Amniotic epithelial cell (primary cell): ENCODE measurements at regions not wholly inside any gene's neighbourhood (a gene's known extent, or its start where the extent isn't known, plus 50 kb on each side); places are given as distances from the start of the nearest gene placed in this dataset.

Experiments
- DNase-seq: peaks from one replicate; pipeline ENCODE4 v3.0.0-alpha.2; 2010; ENCODE audit warnings: low read depth

DNA sequence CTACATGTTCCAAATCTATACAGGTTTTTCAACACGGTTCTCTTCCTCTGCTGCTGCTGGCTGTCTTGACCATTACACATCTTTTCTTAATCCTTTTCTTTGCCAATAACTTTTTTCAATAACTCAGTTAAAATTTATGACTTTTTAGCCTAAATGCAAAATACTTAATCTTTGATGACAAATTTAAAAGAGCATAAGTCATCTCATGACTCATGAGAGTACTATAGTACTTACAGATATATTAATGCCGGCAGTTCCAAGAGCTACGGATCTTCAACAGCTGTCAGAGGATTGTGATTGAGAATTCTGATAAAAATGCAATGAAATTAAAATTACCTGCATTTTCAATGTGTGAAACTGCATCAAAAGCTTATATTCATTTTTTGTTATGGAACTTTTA is 105.5 kb downstream of the KPNA2 start:
- no peak for DNase-seq

DNA sequence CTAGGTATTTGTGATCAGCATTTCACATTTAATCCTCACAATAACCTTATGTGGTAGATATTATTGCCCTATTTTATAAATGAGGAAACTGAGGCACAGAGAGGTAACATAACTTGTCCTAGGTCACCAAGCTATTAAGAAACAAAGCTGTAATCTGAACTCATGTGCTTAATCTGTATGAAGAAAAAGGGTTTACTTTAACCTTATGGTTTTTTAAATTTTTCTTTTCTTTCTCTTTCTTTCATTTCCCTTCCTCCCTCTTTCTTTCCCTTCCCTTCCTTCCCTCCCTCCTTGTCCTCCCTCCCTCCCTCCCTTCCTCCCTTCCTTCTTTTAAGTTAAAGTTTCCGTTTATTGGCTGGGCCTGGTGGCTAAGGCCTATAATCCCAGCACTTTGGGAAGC is 105.2 kb upstream of the AMZ2 start:
- no peak for DNase-seq

DNA sequence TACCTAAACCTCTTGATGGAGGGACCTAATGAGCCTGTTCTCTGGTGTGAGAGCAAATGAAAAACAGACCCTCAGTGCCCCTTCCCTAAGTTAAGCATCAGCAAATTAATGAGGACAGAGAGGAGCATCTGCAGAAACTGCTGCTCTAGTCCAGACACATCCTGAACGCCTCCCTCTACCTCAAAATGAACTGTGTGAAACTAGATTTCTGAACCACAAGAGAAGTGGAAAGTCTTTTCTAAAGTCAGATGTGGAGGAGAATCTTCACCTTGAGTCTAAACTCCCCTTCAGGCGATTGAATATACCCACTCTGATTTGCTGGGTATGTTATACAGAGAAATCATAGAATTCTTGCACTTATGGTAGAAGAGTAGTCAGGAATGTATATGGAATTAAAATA is 104.4 kb upstream of the AMZ2 start:
- no peak for DNase-seq

DNA sequence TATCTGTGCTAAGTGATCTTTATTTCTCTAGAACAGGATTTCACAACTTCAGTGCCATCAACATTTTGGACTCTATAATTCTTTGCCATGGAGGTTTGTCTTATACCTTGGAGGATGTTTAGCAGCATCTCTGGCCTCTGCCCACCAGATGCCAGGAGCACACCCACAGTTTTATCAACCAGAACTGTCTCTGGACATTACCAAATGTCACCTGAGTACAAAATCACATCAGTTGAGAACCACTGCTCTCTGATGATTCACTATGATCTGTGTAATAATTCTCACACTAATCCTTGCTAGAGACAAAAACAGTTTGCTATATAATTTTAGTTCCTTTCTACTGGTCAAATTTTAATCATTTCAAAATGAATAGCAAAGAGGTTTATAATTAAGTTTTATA is 102.8 kb upstream of the AMZ2 start:
- peak; percentile 12 for DNase-seq

DNA sequence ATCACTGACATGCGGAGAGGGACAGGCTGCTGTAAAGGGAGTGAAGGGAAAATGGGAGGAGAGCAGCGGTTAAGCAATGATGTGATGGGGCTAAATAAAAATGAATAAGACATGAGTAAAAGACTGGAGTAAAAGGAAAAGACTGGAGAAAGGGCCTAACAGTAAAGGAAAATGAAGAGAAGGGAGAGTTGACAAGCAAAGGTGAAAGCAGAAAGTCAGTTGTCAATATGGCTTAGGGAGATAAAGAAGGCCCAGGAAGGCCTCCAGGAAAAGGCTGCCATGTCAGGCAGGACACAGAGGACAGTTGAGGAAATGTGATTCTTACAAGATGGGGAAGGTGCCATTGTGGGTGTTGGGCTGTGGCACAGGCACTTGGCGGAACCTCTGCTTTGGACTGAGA is 98.9 kb upstream of the AMZ2 start:
- no peak for DNase-seq

DNA sequence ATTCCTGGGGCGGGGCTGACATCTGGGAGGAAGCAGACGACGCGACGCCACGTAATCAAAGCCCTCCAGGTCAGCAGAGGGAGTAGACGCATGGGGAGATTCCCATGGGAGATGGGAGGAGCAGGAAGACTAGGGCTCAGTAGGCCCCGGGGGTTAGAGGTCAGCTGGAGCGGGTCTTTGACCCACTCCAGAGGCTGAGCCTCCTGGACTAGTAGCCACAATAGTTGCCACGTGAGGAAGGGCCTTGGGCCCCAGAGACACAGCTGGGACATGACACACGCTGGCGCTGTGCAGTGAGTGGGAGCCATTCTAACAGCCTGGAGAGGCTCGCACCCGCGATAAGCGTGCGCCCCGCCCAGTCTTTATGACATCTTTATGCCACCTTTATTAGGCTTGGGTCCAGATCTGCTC is 95.7 kb upstream of the AMZ2 start:
- DNase-seq = no peak

DNA sequence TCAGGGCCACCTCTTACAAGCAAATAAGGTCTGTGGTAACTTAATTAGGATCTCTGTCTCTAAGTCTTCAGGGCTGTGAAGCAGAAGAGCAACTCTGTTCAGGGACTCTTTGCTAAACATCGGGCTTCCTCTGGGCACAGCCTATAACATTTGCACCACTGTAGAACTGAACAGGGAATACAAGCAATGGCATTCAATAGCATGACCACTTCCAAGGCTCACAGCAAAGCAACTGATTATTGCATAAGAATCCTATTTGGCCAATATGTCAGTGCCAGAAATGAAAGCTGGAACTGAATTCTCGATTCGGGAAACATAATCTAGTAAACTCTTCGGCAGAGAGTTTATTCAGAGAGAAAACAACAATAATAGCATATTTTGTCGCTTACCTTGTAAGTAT is 92.2 kb upstream of the AMZ2 start:
- no peak for DNase-seq

DNA sequence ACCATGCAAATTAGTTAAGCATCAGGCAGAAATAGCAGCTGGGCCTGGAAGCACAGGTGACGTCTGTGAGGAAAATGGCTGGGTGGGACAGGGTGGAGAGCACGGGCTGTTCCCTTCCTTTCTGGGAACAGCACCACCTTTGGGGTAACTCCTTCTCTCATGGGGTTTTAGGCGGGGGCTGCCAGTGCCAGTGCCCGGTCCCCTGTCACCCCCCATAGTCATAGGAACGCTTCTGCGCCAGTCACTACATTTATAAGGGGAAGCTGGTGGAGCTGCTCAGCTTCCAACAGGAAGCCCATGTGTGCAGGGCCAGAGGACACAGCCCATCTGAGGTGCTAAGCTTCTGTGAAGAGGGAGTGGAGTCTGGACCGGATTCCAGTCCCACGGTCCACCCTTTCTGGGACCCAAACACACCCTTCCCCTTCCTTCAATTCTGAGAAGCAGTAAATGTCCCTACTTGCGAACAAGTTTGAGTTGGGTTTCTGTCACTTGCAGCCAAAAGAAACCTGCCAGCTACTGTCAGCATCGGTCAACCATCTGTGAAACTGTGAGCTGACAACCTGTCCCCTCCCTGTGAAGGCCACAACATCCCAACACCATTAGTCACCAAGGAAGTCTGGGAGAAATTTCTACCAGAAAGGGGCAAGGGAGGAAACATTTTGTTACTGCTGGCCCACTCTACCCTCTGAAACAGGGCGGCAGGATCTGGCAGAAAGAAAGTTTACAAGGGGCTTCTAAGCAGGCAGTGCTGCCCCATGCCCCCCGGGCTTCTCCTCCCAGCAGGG is 86.0 kb upstream of the AMZ2 start:
- DNase-seq = no peak

DNA sequence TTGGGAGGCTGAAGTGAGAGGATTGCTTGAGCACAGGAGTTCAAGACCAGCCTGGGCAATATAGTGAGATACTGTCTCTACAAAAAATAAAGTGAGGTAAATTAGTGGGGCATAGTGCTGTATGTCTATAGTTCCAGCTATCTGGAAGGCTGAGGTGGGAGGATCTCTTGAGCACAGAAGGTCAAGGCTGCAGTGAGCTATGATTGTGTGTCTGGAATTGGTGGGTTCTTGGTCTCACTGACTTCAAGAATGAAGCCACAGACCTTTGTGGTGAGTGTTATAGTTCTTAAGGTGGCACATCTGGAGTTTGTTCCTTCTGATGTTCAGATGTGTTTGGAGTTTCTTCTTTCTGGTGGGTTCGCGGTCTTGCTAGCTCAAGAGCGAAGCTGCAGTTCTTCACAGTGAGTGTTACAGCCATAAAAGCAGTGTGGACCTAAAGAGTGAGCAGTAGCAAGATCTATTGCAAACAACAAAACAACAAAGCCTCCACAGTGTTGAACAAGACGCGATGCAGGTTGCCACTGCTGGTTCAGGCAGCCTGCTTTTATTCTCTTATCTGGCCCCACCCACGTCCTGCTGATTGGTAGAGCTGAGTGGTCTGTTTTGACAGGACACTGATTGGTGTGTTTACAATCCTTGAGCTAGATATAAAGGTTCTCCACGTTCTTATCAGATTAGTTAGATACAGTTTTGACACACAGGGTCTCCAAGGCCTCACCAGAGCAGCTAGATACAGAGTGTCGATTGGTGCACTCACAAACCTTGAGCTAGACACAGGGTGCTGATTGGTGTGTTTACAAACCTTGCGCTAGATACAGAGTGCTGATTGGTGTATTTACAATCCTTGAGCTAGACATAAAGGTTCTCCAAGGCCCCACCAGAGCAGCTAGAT is 79.3 kb upstream of the AMZ2 start:
- peak; percentile 12 for DNase-seq

DNA sequence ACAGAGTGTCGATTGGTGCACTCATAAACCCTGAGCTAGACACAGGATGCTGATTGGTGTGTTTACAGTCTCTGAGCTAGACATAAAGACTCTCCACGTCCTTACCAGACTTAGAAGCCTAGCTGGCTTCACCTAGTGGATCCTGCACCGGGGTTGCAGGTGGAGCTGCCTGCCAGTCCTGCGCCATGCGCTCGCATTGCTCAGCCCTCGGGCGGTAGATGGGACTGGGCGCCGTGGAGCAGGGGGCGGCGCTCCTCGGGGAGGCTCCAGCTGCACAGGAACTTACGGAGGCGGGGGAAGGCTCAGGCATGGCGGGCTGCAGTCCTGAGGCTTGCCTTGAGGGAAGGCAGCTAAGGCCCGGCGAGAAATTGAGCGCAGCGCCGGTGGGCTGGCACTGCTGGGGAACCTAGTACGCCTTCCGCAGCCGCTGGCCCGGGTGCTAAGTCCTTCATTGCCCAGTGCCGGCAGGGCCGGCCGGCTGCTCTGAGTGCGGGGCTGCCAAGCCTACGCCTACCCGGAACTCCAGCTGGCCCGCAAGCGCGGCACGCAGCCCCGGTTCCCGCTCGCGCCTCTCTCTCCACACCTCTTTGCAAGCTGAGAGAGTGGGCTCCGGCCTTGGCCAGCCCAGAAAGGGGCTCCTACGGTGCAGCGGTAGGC is 78.5 kb upstream of the AMZ2 start:
- peak; percentile 1 for DNase-seq

DNA sequence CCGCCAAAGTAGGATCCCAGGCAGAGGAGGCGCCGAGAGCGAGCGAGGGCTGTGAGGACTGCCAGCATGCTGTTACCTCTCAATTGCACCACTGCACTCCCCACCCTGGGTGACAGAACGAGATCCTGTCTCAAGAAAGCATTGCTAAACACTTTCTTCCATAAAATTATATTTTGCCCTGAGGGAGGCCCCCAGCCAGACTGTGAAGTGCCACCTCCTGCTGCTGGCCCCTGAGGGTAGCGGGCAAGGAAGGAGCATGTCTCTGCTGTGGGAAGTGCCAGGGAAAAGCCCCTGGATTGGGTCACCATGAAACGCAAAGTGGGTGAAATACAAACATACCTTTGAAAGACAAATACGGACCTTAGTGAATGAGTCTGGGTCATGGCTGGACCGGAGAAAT is 78.0 kb upstream of the AMZ2 start:
- DNase-seq = no peak

DNA sequence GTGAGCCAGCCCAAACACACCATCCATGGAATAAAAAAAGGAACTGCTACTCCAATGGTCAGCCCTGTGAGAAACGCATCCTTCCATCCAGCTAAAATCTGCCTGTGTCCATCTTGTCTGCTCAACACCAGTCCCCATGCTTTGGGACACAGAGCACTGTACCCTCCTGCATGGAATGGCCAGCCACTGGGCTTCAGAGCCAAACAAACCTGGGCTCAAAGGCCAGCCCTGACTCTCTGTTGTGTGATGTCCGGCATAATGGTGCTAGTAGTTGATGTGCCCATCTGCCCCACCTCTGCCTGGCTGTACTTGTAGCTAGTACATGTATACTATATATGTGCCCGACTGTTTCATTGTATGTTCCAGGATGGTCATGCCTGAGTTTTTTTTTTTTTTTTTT is 77.6 kb upstream of the AMZ2 start:
- DNase-seq = no peak

DNA sequence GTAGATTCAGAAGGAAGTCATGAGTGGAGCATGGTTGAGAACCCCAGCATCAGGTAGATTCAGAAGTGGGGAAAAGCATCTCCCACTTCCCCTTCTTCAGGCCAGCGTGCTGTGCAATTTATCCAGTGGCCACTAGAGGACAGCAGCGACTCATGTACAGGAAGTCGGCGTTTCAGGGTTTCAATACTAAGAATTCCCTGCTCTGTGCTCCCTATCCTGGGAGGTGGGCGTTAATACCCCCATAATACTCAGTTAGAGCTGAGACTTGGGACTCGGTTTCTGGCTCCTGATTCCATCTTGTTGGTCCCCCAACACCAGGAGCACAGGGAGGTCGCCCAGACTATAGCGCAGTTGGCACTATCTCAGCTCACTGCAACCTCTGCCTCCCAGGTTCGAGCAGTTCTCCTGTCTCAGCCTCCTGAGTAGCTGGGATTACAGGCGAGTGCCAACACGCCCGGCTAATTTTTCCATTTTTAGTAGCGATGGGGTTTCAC is 75.3 kb upstream of the AMZ2 start:
- DNase-seq = peak; percentile 31

DNA sequence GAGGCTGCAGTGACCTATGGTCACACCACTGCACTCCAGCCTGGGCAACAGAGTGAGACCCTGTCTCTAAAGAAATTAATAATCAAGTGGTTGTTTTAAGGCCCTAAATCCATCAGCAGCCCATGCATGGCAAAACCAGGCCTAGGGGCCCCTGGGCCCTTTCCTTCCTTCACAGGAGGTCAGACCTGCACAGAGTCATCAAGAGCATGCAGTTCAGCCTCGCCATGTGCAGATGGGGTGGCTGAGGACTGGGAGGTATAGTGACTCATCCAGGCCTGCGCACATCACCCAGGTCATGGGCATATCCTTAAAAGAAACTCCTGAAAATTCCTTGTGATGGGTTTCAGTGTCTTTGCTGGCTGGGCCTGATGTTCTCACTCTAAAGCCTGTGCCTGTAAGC is 72.4 kb upstream of the AMZ2 start:
- no peak for DNase-seq

DNA sequence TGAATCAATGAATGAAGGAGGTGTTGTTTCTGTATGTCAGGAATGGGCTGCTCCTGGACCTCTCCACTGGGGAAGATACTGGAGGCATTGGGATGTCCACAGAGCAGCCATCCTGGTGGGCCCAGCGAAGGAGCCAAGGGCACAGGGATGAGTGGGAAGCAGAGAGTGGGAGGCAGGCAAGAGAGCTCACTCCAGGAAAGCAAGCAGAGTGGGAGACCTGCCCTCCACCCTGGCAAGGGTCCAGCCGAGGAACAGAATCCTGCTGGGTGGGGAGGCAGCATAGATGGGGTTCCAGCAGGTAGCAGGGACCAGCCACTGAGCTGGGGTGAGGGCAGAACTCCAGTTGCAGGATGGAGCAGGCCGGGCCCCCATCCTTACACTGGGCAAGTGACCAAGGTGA is 71.9 kb upstream of the AMZ2 start:
- no peak for DNase-seq

DNA sequence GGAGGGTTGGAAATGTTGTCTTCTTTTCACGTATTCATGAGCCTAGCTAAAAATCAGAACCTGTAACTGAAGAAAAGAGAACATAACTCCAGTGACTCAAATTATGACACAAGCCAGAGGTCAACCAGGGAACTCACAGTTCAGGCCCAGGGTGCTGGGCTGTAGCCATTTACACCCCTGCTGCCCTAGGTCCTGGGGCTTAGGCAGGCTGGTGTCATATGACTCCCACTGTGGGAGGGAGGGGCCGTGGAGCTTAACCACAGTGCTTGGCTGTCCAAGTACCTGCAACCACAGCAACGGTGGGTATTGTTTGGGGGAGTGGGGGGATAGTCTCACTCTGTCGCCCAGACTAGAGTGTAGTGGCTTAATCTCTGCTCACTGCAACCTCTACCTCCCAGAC is 71.1 kb upstream of the AMZ2 start:
- DNase-seq = no peak

DNA sequence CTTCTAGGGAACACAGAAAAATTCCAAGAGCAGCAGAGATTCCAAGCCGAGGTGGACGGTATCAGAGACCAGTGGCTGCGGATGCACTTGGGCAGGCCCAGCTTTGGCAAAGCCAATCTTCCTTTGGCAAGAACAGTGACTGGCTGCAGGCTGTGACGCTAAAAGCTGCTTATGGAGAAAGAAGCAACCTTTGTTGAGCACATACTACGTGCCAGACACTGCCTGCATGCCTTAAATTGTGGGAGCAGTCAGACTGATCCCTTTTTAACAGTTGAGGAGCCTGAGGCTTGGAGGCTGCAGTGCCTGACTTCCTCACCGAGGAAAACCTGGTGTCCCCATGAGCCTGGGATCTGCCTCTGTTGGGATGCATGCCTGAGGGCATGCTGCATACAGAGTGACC is 69.0 kb upstream of the AMZ2 start:
- no peak for DNase-seq

DNA sequence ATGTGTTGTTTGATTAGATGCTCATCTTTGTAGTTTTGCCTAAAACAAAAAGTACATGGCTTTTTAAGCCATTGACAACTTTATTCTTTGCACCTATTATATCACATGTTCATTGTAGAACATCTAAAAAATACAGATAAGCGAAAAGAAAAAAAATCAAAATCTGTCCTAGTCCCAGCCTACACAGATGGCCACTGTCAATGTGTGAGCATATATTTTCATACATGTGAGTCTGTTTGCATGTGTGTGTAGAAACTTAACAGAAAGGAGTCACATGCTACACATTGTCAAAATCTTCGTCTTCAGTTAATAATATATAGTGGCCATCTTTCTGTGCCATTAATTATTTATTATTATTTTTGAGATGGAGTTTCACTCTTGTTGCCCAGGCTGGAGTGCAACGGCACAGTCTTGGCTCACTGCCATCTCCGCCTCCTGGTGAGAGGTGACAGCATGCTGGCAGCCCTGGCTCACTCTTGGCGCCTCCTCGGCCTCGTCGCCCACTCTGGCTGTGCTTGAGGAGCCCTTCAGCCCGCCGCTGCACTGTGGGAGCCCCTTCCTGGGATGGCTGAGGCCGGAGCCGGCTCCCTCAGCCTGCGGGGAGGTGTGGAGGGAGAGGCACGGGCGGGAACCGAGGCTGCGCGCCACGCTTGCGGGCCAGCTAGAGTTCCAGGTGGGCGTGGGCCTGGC is 68.5 kb upstream of the AMZ2 start:
- no peak for DNase-seq

DNA sequence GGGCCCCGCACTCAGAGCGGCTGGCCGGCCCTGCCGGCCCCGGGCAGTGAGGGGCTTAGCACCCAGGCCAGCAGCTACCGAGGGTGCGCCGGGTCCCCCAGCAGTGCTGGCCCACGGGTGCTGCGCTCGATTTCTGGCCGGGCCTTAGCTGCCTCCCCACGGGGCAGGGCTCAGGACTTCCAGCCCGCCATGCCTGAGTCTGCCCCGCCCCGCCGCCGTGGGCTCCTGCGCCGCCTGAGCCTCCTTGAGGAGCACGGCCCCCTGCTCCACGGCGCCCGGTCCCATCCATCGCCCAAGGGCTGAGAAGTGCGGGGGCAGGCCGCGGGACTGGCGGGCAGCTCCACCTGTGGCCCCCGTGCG is 67.9 kb upstream of the AMZ2 start:
- no peak for DNase-seq

DNA sequence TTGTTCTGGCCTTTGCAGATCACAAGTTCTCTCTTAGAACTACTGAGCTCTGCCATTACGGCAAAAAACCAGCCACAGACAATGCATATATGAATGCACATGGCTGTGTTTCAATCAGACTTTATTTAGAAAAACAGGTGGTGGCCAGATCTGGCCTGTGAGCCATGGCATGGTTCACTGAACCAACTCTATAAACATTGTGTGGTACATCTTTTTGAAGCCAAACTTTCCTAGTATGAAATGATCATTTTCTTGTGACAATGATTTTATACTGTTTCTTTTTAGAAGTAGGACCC is 65.9 kb upstream of the AMZ2 start:
- no peak for DNase-seq

DNA sequence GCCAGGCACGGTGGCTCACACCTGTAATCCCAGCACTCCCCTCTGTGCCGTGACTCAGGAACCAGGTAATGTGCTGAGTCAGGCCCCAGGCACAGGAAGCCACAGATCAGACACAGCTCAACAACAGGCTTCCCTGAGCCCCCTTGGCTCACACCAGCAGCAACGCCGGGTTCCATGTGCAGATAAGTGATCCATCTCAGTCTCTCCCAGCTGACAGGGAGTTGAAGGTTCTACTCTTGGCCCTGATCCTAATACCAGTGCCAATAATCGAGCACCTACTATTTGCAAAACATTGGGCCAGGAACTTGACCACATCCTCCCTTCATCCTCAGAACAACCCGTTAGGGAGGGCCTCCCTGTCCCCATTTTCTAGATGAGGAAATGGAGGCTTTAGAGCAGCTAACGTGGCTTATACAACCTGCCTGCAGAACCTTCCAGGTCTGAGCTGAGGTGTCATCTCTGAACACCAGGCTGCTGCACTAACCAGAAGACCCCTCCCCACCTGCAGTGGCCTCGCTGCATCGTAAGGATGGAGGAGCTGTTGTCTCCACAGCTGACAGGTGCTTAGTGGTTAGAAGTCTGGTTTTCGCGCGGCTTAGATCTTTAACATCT is 64.8 kb upstream of the AMZ2 start:
- no peak for DNase-seq

DNA sequence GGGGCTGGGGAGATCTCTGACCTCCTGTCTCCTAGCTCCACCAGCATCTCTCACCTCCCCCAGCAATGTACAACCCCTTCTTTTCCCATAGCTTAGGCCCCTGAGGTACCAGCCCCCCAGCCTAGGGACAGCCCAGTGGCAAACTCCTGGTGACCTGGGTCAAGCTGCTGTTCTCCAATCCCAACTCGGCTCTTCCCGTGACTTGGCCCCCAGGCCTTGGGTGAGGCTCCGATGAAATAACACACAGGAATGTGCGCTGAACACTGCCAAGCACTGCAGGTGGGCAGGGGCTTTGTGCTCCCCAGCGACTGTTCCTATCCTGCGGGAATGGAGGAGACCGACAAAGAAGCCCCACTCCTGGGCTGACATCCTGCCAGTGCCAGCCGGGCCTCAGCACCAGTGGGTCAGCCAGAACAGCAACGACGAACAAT is 63.7 kb upstream of the AMZ2 start:
- no peak for DNase-seq
